H9 (cell line): ENCODE measurements at regions not wholly inside any gene's neighbourhood (a gene's known extent, or its start where the extent isn't known, plus 50 kb on each side); places are given as distances from the start of the nearest gene placed in this dataset.

Experiments
- DNase-seq: peaks from one replicate; pipeline ENCODE4 v3.0.0-alpha.2; 2017
- H2AFZ ChIP-seq: one replicate; pipeline ENCODE4 v1.6.1; 2013; ENCODE audit warnings: mild to moderate bottlenecking, low read length, control low read depth, moderate library complexity
- H2AK5ac ChIP-seq: 2 replicates; pipeline ENCODE4 v1.6.1; 2013; ENCODE audit warnings: low read length, control low read depth, mixed read lengths; ENCODE audit not compliant: insufficient read length
- H2BK120ac ChIP-seq: one replicate; pipeline ENCODE4 v1.6.1; 2013; ENCODE audit warnings: low read depth, mild to moderate bottlenecking, low read length, control low read depth, inconsistent platforms; ENCODE audit not compliant: poor library complexity, severe bottlenecking
- H2BK12ac ChIP-seq: 2 replicates; pipeline ENCODE4 v1.6.1; 2013; ENCODE audit warnings: low read length, control low read depth, mixed read lengths, low read depth; ENCODE audit not compliant: insufficient read length
- H2BK15ac ChIP-seq: 2 replicates; pipeline ENCODE4 v1.6.1; 2013; ENCODE audit warnings: low read depth, low read length, control low read depth
- H2BK20ac ChIP-seq: one replicate; pipeline ENCODE4 v1.6.1; 2013; ENCODE audit warnings: low read depth, mild to moderate bottlenecking, low read length, control low read depth, inconsistent platforms; ENCODE audit not compliant: poor library complexity, severe bottlenecking
- H2BK5ac ChIP-seq: 2 replicates; pipeline ENCODE4 v1.6.1; 2013; ENCODE audit warnings: low read length, control low read depth, mixed read lengths; ENCODE audit not compliant: insufficient read length
- H3K14ac ChIP-seq: 2 replicates; pipeline ENCODE4 v1.6.1; 2013; ENCODE audit warnings: low read length, control low read depth; ENCODE audit not compliant: insufficient read depth
- H3K18ac ChIP-seq: 2 replicates; pipeline ENCODE4 v1.6.1; 2013; ENCODE audit warnings: low read depth, mild to moderate bottlenecking, mixed read lengths, low read length, control low read depth; ENCODE audit not compliant: insufficient read length
- H3K23ac ChIP-seq: 2 replicates; pipeline ENCODE4 v1.6.1; 2013; ENCODE audit warnings: low read length, control low read depth, mixed read lengths, low read depth; ENCODE audit not compliant: insufficient read length
- H3K23me2 ChIP-seq: 2 replicates; pipeline ENCODE4 v1.6.1; 2013; ENCODE audit warnings: low read depth, mild to moderate bottlenecking, mixed read lengths, low read length, control low read depth; ENCODE audit not compliant: insufficient read length, poor library complexity, severe bottlenecking
- H3K27ac ChIP-seq: 2 replicates; pipeline ENCODE4 v1.5.1; 2013; ENCODE audit warnings: low read length, control low read depth, mixed read lengths, low read depth; ENCODE audit not compliant: insufficient read length
- H3K27me3 ChIP-seq: 2 replicates; pipeline ENCODE4 v1.6.1; 2013; ENCODE audit warnings: low read length, control low read depth, inconsistent platforms; ENCODE audit not compliant: insufficient read depth
- H3K4ac ChIP-seq: 2 replicates; pipeline ENCODE4 v1.6.1; 2013; ENCODE audit warnings: low read depth, mild to moderate bottlenecking, control low read depth, inconsistent platforms, low read length, moderate library complexity
- H3K4me1 ChIP-seq: 2 replicates; pipeline ENCODE4 v1.6.1; 2013; ENCODE audit warnings: low read length, control low read depth, inconsistent platforms; ENCODE audit not compliant: insufficient read depth
- H3K4me2 ChIP-seq: 2 replicates; pipeline ENCODE4 v1.6.1; 2013; ENCODE audit warnings: low read length, control low read depth, mixed read lengths; ENCODE audit not compliant: insufficient read length, insufficient read depth
- H3K56ac ChIP-seq: 2 replicates; pipeline ENCODE4 v1.6.1; 2013; ENCODE audit warnings: low read depth, mild to moderate bottlenecking, mixed read lengths, low read length, control low read depth; ENCODE audit not compliant: insufficient read length
- H3K79me1 ChIP-seq: 2 replicates; pipeline ENCODE4 v1.6.1; 2013; ENCODE audit warnings: low read depth, mild to moderate bottlenecking, moderate library complexity, low read length, control low read depth, inconsistent platforms; ENCODE audit not compliant: insufficient read depth, poor library complexity, severe bottlenecking
- H3K79me2 ChIP-seq: 2 replicates; pipeline ENCODE4 v1.6.1; 2013; ENCODE audit warnings: low read length, control low read depth, inconsistent platforms; ENCODE audit not compliant: insufficient read depth
- H3K9ac ChIP-seq: 2 replicates; pipeline ENCODE4 v1.6.1; 2013; ENCODE audit warnings: low read length, control low read depth, mixed read lengths; ENCODE audit not compliant: insufficient read length; ENCODE audit errors: extremely low read depth
- H3K9me3 ChIP-seq: one replicate; pipeline ENCODE4 v1.6.1; 2013; ENCODE audit warnings: low read depth, low read length, inconsistent platforms; ENCODE audit not compliant: control insufficient read depth
- H3T11ph ChIP-seq: one replicate; pipeline ENCODE4 v1.6.1; 2013; ENCODE audit warnings: mild to moderate bottlenecking, low read length, control low read depth, inconsistent platforms
- H4K20me1 ChIP-seq: one replicate; pipeline ENCODE4 v1.6.1; 2013; ENCODE audit not compliant: control insufficient read depth, insufficient read length, insufficient read depth
- H4K5ac ChIP-seq: 2 replicates; pipeline ENCODE4 v1.6.1; 2013; ENCODE audit warnings: low read depth, mild to moderate bottlenecking, mixed read lengths, low read length, control low read depth; ENCODE audit not compliant: insufficient read length
- H4K8ac ChIP-seq: replicated peaks from 2 replicates; pipeline ENCODE4 v1.6.1; 2013; ENCODE audit warnings: low read length, control low read depth, mixed read lengths, low read depth; ENCODE audit not compliant: insufficient read length
- H4K91ac ChIP-seq: 2 replicates; pipeline ENCODE4 v1.6.1; 2013; ENCODE audit warnings: low read depth, mild to moderate bottlenecking, moderate library complexity, mixed read lengths, low read length, control low read depth; ENCODE audit not compliant: insufficient read length
- H3K27ac Mint-ChIP-seq, 3 experiments: 2 replicates in 2 of 3; 3 replicates in 1 of 3; pipeline ENCODE4 v1.8.0; 2020 to 2021; ENCODE audit warnings: mixed read lengths in 3 of 3, mild to moderate bottlenecking in 1 of 3, moderate library complexity in 1 of 3
- H3K27me3 Mint-ChIP-seq: 2 replicates; pipeline ENCODE4 v1.8.0; 2021; ENCODE audit warnings: low read depth, mild to moderate bottlenecking, moderate library complexity, mixed read lengths
- H3K36me3 Mint-ChIP-seq, 3 experiments: 2 replicates in 2 of 3; 3 replicates in 1 of 3; pipeline ENCODE4 v1.8.0; 2020 to 2021; ENCODE audit warnings: low read depth in 3 of 3, mixed read lengths in 3 of 3; ENCODE audit not compliant: insufficient read depth in 1 of 3
- H3K4me1 Mint-ChIP-seq, 2 experiments: 2 replicates each; pipeline ENCODE4 v1.8.0; 2020; ENCODE audit warnings: mixed read lengths in 2 of 2
- H3K4me3 Mint-ChIP-seq, 2 experiments: 2 replicates in 1 of 2; 3 replicates in 1 of 2; pipeline ENCODE4 v1.8.0; 2020 to 2021; ENCODE audit warnings: mild to moderate bottlenecking in 2 of 2, mixed read lengths in 2 of 2, moderate library complexity in 1 of 2
- H3K9me3 Mint-ChIP-seq, 2 experiments: 2 replicates in 1 of 2; 3 replicates in 1 of 2; pipeline ENCODE4 v1.8.0; 2020; ENCODE audit warnings: mild to moderate bottlenecking in 2 of 2, mixed read lengths in 2 of 2, moderate library complexity in 1 of 2
- WGBS: extraction: QIAGEN DNeasy Blood & Tissue Kit; methylation state at CpG from one replicate; pipeline ENCODE4 v1.1.7; 2013; ENCODE audit warnings: missing lambda C conversion rate, low lambda C conversion rate, mixed read lengths; ENCODE audit not compliant: insufficient read length; ENCODE audit errors: extremely low coverage; 5-methylcytosine and 5-hydroxymethylcytosine counted together
- TF ChIP-seq, protein P1 (sequence below): fragments of 200-600 bp; sonication (generic); conservative IDR thresholded peaks from 3 replicates; pipeline ENCODE4 v1.8.0; 2021; ENCODE audit warnings: antibody characterized with exemption, mild to moderate bottlenecking

DNA sequence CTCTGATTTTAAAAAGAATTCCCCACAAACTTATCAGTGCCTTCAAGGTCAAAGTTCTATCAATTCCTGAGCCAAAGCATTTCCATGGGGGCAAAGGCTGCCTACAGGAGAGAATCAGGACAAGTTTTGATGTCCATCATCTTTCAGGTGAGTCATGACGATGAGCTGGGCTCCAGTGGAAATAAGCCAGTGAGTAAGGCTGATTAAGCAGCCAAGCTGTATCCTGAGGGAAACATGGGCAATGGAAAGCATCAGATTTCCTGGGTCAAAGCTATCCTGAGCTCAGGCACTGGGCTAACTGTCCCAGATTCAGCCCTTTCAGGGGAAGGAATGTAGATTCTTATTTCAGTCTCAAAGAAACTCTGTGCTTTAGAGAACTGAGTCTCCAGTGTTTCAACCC is 377.4 kb downstream of the CD109 start:
- Histone ChIP-seq H4K5ac (no peak overlapping the region), H3K23me2 (no peaks in the 10 kb centered on the region), H3K23ac (no peak overlapping the region), H3K56ac (no peak overlapping the region), H3K14ac (no peak overlapping the region), H2BK120ac (no peak overlapping the region), H2BK15ac (no peak overlapping the region), H2BK20ac (no peak overlapping the region), H2AK5ac (no peak overlapping the region), H2BK5ac (no peak overlapping the region), H4K20me1 (no peaks in the 10 kb centered on the region), H3K9ac (no peak overlapping the region), H3T11ph (no peak overlapping the region), H2AFZ (no peak overlapping the region), H2BK12ac (no peak overlapping the region), H4K8ac (no peak overlapping the region), H3K79me2 (no peaks in the 10 kb centered on the region), H3K27ac (no peak overlapping the region), H3K4me1 (no peaks in the 10 kb centered on the region), H3K27me3 (no peaks in the 10 kb centered on the region), H3K79me1 (no peaks in the 10 kb centered on the region), H4K91ac (no peak overlapping the region), H3K18ac (no peak overlapping the region), H3K4me2 (no peak overlapping the region), H3K9me3 (no peaks in the 10 kb centered on the region), H3K4ac (no peak overlapping the region)
- no CpG with 5 or more reads among the region's 1 CpG for WGBS
- Mint-ChIP-seq H3K27me3 (no peaks in the 10 kb centered on the region; the same call in 1 of the 2 replicates), H3K4me1 (peaks cover 0 to 3% of the 10 kb centered on the region in 2 experiments; a peak in 1 of 4 replicates), H3K36me3 (no peaks in the 10 kb centered on the region), H3K27ac (no peak overlapping the region), H3K4me3 (no peak overlapping the region), H3K9me3 (no peaks in the 10 kb centered on the region; a peak in 1 of 5 replicates)
- TF ChIP-seq, protein P1, sequence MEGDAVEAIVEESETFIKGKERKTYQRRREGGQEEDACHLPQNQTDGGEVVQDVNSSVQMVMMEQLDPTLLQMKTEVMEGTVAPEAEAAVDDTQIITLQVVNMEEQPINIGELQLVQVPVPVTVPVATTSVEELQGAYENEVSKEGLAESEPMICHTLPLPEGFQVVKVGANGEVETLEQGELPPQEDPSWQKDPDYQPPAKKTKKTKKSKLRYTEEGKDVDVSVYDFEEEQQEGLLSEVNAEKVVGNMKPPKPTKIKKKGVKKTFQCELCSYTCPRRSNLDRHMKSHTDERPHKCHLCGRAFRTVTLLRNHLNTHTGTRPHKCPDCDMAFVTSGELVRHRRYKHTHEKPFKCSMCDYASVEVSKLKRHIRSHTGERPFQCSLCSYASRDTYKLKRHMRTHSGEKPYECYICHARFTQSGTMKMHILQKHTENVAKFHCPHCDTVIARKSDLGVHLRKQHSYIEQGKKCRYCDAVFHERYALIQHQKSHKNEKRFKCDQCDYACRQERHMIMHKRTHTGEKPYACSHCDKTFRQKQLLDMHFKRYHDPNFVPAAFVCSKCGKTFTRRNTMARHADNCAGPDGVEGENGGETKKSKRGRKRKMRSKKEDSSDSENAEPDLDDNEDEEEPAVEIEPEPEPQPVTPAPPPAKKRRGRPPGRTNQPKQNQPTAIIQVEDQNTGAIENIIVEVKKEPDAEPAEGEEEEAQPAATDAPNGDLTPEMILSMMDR, result no peak
- DNase-seq, result no peak
